ENCODE measurements at regions not wholly inside any gene's neighbourhood (a gene's known extent, or its start where the extent isn't known, plus 50 kb on each side); places are given as distances from the start of the nearest gene placed in this dataset.
"Not testable (repeated sequence)": the region's sequence is repeated elsewhere in the genome, so short reads cannot be mapped to it uniquely, and the experiment has no call there.

GRCh38 chr3:153445817-153446216 lies 283.8 kb downstream of the RAP2B start:
- no peak for DNase-seq

GRCh38 chr3:153448151-153448829 lies 286.3 kb downstream of the RAP2B start:
- no peak for DNase-seq

GRCh38 chr3:153456833-153457545 lies 295.0 kb downstream of the RAP2B start:
- no peak for DNase-seq

- DNase-seq: no peak
These were observed 296.9 kb downstream of the RAP2B start for GRCh38 chr3:153458881-153459280.

GRCh38 chr3:153462545-153462944 lies 300.5 kb downstream of the RAP2B start:
- DNase-seq: no peak

- DNase-seq: no peak
These were observed 301.9 kb downstream of the RAP2B start for GRCh38 chr3:153463895-153464294.

GRCh38 chr3:153469162-153469561 lies 307.1 kb downstream of the RAP2B start:
- no peak for DNase-seq

GRCh38 chr3:153484842-153485241 lies 322.8 kb downstream of the RAP2B start:
- DNase-seq: no peak

- no peak for DNase-seq
These were observed 333.4 kb downstream of the RAP2B start for GRCh38 chr3:153495422-153495821.

GRCh38 chr3:153502682-153503081 lies 340.7 kb downstream of the RAP2B start:
- DNase-seq: no peak

GRCh38 chr3:153503873-153504272 lies 341.8 kb downstream of the RAP2B start:
- no peak for DNase-seq

GRCh38 chr3:153506205-153506604 lies 344.2 kb downstream of the RAP2B start:
- peak; percentile 24 for DNase-seq

GRCh38 chr3:153506686-153507085 lies 344.7 kb downstream of the RAP2B start:
- DNase-seq: peak; percentile 52

GRCh38 chr3:153513236-153513635 lies 351.2 kb downstream of the RAP2B start:
- no peak for DNase-seq

- no peak for DNase-seq
These were observed 366.4 kb downstream of the RAP2B start for GRCh38 chr3:153528473-153528872.

- no peak for DNase-seq
These were observed 377.2 kb downstream of the RAP2B start for GRCh38 chr3:153539263-153539662.

GRCh38 chr3:153545471-153545870 lies 383.4 kb downstream of the RAP2B start:
- DNase-seq: no peak

- DNase-seq: no peak
These were observed 385.9 kb downstream of the RAP2B start for GRCh38 chr3:153547970-153548369.

- DNase-seq: not testable (repeated sequence)
These were observed 387.7 kb downstream of the RAP2B start for GRCh38 chr3:153549686-153550085.

GRCh38 chr3:153551536-153552285 lies 389.7 kb downstream of the RAP2B start:
- DNase-seq: no peak

GRCh38 chr3:153552887-153553604 lies 391.0 kb downstream of the RAP2B start:
- no peak for DNase-seq

GRCh38 chr3:153553605-153553945 lies 391.5 kb downstream of the RAP2B start:
- DNase-seq: no peak

- no peak for DNase-seq
These were observed 393.9 kb downstream of the RAP2B start for GRCh38 chr3:153555919-153556318.
